ENCODE measurements at regions not wholly inside any gene's neighbourhood (a gene's known extent, or its start where the extent isn't known, plus 50 kb on each side); places are given as distances from the start of the nearest gene placed in this dataset.

GRCh38 chr11:55106391-55106790, 155.6 kb upstream of the TRIM48 start:
- TF ChIP-seq REST (IDR thresholded peaks at IDR 0.05) (no peak), FOXA1 (IDR thresholded peaks at IDR 0.05) (no peak), CTCF (IDR thresholded peaks at IDR 0.05; ENCODE audit: low read depth, low read length, missing input control) (no peak), ATF3 (IDR thresholded peaks at IDR 0.05) (no peak), RAD21 (IDR thresholded peaks at IDR 0.05) (no peak), GABPA (IDR thresholded peaks at IDR 0.05 in 1 of 2, conservative IDR thresholded peaks at IDR 0.05 in 1 of 2) (no peak), EGR1 (IDR thresholded peaks at IDR 0.05; ENCODE audit: low read depth in 2 of 2) (no peak), SP1 (IDR thresholded peaks at IDR 0.05) (no peak), JUND (IDR thresholded peaks at IDR 0.05) (no peak), YY1 (IDR thresholded peaks at IDR 0.05) (no peak)
